Stimulated activated CD8-positive, alpha-beta memory T cell treated with anti-CD3 and anti-CD28 coated beads, Interleukin-12 subunit alpha, Interleukin-12 subunit beta, amount 100 ng/mL, for 4 hours (primary cell): ENCODE measurements at regions not wholly inside any gene's neighbourhood (a gene's known extent, or its start where the extent isn't known, plus 50 kb on each side); places are given as distances from the start of the nearest gene placed in this dataset.
"Not testable (repeated sequence)": the region's sequence is repeated elsewhere in the genome, so short reads cannot be mapped to it uniquely, and the experiment has no call there.

ENCODE experiments used
- DNase-seq: peaks from one replicate; pipeline ENCODE4 v3.0.0-alpha.2; 2020; ENCODE audit warnings: low read depth

DNA sequence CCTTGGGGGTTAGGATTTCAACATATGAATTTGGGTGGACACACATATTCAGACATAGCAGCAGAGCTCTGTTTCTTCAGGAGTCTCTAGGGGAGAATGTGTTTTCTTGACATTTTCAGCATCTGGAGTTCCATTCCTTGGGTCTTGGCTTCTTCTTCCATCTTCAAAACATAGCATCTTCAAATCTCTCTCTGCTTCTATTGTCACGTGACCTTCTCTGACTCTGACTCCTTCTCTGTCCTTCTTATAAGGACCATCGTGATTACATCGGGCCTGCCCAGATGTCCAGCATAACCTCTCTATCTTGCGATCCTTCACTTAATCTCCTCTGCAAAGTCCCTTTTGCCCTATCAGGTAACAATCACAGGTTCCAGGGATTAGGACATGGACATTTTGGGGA lies 101.0 kb upstream of the CHD6 start:
- DNase-seq, result no peak

DNA sequence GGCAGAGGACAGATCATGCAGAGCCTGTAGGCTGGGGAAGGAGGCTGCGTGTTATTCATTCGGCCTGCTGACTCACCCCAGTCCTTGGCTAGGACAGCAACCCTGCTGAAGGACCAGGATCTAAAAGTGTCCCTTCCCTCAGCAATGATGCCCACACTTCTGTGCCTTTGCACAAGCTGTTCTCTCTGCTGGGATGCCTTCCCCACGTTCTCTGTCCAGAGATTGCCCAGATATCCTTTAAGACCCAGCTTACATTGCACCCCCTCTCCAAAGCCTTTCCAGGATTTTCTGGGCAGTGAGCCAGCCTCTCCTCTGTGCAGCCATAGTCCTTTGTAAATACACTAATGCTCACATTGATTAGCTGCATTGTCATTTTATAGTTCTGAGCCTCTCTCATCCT lies 99.3 kb upstream of the CHD6 start:
- no peak for DNase-seq

DNA sequence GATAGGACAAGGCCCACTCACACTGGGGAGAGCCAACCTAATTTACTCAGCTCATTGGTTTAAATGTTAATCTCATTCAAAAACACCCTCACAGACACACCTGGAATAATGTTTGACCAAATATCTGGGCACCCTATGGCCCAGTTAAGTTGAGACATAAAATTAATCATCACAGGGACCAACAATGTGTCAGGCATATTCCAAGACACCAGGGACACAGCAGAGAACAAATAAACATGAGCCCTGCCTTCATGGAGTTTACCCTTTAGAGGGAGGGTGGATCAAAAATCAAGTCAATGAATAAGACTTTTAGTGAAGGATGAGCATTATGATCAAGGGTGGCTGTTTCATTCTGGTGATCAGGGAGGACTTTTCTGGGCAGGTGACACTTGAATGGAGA lies 98.7 kb upstream of the CHD6 start:
- DNase-seq, result no peak

DNA sequence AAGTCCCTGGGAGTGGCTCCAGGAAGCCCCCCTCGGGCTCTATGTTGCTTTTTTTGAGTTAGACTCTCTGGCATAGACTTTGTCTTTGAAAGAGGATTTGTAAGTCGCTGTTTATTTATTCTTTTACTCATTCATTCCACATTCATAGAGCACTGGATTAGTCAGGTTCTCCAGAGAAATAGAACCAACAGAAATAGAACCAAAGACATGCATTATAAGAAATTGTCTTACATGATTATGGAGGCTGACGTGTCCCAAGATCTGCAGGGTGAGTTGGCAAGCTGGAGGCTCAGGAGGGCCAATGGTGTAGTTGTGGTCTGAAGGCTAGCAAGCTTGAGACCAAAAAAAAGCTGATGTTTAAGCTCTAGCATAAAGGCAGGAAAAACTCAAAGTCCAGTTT lies 98.3 kb upstream of the CHD6 start:
- DNase-seq, result no peak

DNA sequence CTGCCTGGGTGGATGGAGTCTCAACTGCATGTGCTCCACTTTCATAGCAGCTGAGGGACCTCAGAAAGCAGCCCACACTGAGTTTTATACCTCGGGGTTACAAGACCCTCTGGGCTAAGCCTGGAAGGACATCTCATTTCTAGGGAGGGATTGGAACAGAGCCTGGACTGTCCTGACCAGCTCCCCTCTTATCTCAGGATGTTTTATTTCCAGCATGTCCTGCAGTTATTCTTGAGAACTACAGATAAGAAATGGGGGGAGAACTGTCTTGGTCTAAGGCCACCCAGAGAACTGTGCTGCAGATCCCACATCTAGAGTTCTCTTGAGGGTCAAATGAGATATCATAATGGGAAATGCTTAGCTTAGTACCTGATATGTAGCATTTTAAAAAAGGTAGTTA lies 97.3 kb upstream of the CHD6 start:
- DNase-seq, result no peak

DNA sequence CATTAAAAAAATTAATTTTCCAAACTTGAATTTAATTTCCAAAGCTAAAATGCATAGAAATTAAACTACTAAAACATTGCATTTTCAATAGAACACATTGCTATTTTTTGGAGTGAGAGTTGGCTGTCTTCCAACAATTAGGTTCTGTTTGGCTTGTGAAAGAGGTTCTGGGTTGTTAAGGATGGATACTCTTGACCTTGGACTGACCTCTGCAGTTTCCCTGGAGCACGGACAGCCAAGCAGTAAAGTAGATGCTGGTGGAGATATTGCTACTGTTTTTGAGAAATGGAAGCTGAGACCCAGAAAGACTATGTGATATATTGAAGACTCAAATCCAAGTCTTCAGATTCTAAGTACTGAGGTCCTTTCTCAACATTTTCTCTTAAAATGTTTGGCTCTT lies 95.9 kb upstream of the CHD6 start:
- DNase-seq, result no peak

DNA sequence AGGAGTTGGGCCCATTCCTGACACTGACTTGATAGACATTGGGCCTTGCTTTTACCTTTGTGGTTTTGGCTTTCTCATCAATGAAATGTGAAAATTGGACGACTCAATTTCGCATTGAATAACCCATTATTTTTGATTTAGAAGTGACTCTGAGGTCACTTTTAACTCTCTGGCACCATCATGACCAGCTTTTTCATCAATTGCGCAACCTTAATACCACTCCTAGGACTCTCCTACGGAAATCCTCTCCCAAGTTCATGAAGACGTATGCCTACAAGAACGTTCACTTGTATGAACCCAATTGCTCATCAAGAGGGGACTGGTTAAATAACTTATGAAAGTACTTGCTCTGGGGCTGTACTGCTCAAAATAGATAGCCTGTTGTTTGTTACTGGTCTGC lies 86.7 kb upstream of the CHD6 start:
- DNase-seq, result no peak

DNA sequence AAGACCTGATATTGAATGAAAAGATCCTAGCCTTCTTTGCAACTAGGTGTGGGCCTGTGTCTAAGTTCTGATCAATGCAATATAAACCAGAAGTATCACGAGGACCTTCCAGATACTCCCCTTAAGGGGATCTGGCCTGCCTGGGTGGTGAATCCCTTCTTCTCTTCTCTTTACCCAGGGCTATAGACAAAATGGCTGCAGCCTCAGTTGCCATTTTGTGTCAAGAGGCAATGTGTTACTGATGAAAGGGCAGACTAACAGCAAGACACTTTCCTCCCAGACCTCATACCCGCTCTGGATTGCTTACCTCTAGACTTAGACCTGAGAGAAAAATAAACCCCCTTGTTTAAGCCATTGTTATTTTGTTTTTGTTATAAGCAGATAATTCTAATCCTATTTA lies 84.5 kb upstream of the CHD6 start:
- no peak for DNase-seq

DNA sequence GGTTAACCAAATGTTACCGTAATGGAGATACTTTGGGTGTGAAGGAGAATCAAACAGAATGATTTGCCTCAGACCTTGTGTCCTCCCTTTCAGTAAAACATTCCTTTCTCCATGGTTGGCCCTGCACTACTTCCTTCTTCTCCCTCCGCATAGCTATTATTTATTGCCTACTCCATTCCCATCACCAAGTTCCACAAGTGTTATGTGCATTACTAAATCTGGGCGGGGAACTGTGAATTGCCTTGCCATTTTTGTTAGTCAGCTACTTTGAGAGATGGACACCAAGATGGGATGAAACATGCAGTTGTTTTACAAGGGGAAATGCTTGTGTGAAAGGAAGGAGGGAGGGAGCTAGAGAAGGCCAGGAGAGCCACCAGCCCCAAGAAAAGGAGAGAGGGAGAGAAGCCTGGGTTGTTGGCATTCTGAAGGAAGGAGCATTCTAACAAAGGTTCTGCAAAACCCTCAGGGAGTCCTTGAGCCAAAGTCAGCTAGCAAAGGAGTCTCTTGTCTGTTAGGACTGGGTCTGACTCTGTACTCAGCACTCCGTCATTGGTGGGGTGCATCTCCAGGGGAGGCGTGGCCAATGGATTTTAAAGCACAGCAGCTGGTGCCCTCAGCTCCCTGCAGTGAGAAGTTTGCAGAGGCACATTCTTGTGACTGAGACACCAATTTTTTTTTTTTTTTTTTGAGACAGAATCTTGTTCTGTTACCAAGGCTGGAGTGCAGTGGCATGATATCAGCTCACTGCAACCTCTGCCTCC lies 83.6 kb upstream of the CHD6 start:
- DNase-seq, result no peak

DNA sequence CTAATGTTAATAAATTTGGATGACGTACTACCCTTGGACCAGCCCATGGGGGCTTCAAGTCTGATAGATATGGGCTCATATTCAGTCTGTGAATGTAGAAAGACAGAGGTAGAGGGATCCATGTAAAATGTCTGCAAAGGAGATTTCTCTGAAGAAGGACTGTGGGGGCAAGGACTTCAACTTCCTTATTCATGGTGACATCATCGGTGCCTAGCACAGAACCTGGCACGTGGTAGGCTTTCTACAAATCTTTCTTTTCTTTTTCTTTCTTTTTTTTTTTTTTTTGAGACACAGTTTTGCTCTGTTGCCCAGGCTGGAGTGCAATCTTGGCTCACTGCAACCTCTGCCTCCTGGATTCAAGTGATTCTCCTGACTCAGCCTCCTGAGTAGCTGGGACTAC lies 81.5 kb upstream of the CHD6 start:
- not testable (repeated sequence) for DNase-seq

DNA sequence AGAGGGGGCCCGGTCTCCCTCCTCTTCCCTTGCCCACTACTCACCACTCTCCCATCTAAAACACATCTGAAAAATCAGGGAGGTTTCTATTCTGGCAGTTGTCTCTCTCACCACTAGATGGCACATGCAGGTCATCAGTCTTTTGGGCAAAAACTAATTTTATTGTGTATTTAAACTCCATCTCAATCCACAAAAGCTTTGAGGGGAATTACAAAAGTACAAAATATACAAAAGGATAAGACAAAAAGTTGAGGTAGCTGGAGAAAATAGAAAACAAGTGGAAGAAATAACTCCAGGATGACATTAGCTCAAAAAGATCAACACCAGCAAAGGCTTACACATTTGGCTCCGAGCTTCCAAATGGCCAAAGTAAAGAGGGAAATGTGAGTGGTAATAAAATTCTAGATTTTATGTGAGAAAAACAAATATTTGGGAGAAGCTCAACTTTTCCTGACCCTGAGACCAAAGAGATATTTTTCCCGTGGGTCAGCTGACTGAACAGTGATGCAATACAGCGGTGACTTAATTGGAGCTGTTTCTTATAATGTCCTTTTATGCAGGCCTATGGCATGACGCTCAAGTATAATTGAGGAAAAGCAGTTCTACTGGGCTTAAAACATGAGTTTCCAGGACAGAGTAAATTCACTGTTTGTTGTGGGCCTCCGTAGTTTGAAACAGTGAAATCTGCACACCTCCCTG lies 79.8 kb upstream of the CHD6 start:
- no peak for DNase-seq

DNA sequence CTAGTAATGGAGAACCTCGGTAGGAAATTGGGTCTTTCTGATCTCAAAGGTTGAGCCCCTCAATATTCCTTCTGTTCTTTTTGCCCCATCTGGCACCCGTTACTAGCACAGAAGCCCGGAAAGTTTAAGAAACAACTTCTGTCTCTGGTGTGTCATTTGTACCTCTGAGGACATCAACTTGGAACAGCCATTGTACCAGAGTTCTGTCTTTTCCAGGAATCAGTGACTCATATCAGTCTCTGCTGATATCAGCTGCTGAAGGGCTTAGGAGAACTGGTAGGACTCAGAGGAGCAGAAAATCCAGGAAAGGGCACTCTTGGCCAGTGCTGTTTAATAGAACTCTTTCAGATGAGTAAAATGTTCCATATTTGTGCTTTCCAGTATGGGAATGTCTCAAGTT lies 78.3 kb upstream of the CHD6 start:
- no peak for DNase-seq

DNA sequence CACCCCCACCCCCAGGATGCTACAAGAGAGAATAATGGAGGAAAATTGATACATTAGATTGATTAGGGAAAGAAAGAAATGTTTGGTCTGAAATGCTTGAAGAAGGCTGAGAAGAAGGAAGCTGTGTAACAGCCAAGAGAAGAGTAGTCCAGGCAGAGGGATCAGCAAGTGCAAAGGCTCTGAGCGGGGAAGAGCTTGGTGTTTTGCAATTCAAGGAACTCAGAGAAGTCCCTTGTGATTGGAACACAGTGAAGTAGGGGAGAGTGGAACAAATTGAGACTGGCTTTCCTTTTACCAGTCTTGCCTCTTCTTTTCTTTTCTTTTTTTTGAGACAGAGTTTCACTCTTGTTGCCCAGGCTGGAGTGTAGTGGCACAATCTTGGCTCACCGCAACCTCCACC lies 76.6 kb upstream of the CHD6 start:
- no peak for DNase-seq

DNA sequence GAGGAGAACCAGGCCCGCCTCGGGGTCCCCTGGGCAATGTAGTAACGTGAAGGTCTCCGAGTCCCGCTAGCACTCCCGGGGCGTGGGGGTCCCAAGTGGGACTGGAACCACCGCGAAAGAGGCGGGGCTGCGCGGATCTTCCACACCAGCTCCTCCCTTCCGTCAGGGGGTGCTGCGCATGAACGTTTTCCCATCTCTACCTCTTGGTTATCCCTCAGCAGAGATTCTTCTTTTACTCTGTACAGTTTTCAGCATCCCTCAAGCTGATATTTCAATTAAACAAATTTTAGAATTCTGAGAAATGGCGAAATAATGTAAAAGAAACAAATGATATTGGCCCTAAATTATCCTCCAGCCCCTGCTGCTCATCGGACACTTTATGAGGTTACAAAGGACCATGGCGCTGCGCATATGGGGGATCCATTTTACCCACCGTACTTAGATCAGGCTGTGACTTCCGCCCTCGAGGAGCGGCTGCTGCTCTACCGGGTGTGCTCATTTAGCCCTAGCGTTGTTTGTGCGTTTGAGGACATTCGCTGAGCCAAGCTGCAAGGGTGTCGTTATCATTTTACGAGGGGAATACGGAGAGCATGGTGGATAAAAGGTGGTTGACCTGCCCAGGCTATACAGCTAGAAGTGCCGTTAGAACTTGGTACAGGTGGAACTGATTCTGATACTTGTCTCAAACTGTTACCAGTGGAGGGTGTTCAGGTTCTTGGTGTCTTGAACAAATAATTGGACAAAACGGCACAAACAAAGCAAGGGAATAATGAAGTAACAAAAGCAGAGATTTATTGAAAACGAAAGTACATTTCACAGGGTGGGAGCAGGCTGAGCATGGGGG lies 75.2 kb upstream of the CHD6 start:
- DNase-seq, result peak; percentile 61

DNA sequence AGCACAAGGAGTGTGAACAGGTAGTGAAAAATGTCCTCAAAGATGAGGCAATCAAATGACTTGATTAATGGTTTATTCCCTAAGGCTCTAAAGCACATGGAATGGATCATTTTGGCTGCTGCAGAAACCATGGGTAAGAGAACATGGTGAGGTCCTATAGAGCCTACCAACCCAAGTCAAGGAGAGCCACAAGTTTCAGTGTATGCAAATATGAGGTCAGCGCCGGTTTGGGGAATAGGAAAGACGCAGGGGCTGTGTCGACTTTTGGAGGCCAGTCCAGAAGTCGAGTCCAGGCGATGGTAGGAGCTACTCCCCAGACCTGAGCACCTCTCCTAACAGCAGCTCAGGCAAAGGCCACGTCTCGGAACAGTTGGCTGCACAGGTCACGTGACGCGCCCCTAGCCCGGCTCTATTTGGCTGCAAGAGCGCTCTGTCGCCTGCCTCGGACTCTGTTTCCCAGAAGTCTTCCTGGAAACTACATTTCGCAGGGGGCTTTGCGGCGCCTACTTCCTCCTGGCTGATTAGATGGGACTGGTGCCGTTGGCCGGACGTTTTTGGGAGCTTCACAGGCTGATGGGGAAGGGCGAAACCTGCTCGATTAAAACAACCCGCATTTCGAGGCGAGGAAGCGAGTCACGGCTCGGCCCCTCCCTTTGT lies 74.4 kb upstream of the CHD6 start:
- peak; percentile 53 for DNase-seq

DNA sequence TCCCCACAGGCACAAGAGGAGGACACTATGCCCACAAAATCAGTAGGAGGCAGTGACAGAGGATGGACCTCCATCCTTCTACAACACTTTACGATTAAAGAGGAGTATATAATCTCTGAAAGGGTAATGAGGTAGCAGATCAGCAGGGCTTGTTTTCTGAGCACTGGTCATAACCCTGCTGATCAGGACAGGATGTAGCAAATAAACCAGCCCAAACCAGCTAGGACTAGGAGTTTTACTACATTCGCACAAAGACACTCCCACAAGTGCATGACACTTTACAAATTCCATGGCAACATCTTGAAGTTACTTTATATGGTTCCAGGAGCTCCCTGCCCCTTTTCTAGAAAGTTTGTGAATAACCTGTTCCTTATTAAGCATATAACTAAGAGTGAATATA lies 73.3 kb upstream of the CHD6 start:
- no peak for DNase-seq

DNA sequence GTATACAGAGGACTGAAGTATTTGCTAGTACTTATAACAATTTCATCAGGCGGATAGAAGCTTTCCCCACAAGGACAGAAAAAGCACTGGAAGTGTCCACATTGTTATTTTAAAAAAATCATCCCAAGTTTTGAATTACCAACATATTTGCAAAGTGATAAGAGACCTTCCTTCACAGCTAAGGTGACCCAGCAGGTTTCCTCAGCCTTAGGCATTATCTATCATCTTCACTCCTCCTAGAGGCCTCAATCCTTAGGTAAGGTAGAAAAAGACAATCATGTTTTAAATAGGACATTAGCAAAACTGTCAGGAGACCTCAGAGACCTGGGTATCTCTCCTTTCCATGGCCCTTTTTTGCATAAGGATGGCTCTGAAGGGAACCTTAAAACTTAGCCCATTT lies 72.5 kb upstream of the CHD6 start:
- DNase-seq, result no peak

DNA sequence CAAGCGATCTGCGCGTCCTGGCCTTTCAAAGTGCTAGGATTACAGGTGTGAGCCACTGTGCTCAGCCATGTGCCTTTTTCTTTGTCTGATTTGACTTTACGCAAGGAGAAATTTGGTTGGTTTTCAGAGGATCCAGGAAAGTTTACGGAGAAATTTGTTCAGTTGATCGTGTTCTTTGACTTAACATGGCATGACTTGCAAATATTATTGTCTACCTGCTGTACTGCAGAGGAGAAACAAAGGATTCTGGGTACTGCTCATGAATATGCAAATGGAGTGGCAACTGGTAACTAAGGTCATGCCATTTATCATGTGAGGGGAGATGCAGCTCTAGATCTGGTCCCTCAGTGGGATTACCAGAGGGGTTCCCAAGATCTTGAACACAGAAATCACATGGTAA lies 68.8 kb upstream of the CHD6 start:
- no peak for DNase-seq

DNA sequence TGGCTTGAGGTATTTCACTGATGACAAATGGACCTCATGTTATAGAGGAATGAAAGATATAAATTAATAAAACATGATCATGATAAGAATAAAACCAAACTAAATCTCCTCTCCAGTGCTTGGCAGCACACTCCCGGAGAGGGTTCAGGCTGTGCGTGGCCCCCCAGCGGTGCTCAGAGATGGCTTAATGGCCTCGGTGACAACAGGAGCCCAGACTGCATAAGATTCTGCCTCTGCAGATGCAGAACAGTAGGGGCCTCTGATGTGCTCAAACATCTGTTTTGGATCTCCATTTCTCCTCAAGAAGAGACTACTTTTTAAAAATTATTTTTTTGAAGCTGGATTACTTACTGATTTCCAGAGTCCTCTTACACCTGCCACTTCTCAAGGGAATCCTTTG lies 67.0 kb upstream of the CHD6 start:
- not testable (repeated sequence) for DNase-seq

DNA sequence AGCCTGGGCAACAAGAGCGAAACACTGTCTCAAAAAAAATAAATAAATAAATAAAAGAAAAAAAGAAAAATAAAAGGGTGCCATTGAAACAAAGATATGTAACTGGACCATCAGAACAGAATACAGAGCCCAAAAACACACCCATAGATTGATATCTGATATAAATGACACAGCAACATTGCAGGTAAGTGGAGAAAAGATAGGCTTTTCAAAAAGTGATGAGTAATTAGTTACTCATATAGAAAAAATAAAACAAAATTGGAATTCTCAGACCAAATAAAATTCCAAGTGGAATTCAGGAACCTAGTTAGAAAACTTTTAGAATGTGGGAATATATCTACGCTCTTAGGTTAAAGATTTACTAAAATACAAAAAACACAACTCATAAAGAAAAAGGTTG lies 60.6 kb upstream of the CHD6 start:
- DNase-seq, result no peak

DNA sequence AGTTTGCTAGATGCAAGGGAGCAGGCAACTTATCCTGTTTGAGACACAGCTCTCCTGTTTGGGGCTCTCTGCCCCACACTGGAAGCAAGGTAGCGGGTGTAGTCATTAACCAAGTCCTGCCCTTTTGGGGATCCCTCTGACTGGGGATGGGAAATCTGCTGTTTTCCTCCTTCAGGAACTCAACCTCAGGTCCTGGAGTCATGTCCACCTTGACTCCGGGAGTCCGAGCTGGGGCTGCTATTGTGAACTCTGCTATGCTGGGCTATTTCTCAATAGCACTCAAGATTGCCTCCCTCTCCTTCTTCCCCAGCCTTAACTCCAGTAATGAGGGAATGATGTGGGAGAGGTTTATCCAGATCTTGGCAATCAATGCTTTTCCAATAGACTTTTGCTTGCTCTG lies 54.1 kb upstream of the CHD6 start:
- no peak for DNase-seq

DNA sequence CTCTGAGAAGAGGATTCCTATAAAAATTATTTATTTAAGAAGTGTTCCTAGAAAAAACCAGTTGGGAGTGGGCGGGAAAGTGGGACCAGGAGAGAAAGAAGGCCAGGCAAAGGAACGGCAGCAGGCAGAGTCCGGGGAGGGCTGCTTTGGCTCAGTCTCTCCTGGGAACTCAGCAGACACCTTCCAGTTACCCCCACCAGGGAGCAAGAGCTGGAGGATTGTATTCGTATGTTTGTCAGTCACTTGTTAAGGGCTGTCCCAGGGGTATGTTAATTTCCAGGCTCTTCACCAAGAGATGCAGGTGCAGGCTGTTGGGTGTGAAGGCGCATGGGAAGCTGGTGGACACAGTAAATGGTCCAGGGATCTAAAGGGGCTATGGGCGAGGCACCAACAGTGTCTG lies 53.0 kb upstream of the CHD6 start:
- DNase-seq, result no peak

DNA sequence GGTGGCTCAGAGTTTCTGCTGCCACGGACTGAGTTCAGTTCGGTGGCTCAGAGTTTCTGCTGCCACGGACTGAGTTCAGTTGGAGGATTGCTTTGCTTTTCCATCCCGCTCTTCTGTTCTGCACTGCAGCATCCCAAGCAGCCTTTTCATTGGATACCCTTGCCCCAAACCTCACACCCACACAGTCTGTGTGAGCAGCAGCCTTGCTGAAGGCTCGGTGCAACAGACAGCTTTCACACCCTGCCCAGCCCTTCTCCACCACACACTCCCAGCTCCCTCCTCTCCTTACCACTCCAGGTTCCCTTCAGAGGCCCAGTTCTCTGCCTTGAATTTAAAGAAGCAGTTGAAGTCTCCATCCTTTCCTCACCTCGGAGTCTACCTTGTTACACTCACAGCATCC lies 52.5 kb upstream of the CHD6 start:
- no peak for DNase-seq
